Heart left ventricle (tissue), 13 donors: ENCODE measurements at regions not wholly inside any gene's neighbourhood (a gene's known extent, or its start where the extent isn't known, plus 50 kb on each side); places are given as distances from the start of the nearest gene placed in this dataset.

Experiments used
- CTCF ChIP-seq, 12 donors: fragments of 200-600 bp; sonication (generic) in 4 of 12; IDR thresholded peaks; one replicate each; pipeline versions ENCODE4 v1.5.0 to v1.8.0; 2018 to 2022; ENCODE audit warnings: antibody characterized with exemption in 12 of 12, mild to moderate bottlenecking in 5 of 12
- POLR2A ChIP-seq, 2 donors: fragments of 450-650 bp; IDR thresholded peaks; one replicate each; pipeline ENCODE4 v1.6.1; 2017; ENCODE audit warnings: antibody characterized with exemption in 2 of 2, mild to moderate bottlenecking in 2 of 2, moderate library complexity in 2 of 2
- donor health status: ischemic (EF 13 %, LVEDD 7.1; RV severe dilation, severe dysfunction).
- donor health status: DM: no; HTN: yes; CAD: no.
- donor health status: DM: no; HTN: no; CAD: no.
- donor health status: ischemic (EF 25% LVEDD 6.9; RV normal size, moderate dysfunction).
- donor health status: ischemic (EF 25% LVEDD 5.7; RV mildly dilated, moderate dysfunction).
- donor health status: ischemic (EF 35%, LVEDD 5.7; RV mildly dilated, moderate dysfunction).
- donor health status: nonischemic (EF 11% LVEDD 7.7; RV severe dilation, severe dysfunction).
- donor health status: DM: yes; HTN: yes; CAD: no.
- donor health status: PGD.
- donor health status: ischemic (EF 29% LVEDD 5.4; RV normal size, mild dysfunction).
- donor health status: nonischemic (EF 23%, LVEDD 6.1; RV moderate dilation, normal function).

- no peak for TF ChIP-seq CTCF (IDR thresholded peaks at IDR 0.05)
- TF ChIP-seq POLR2A (IDR thresholded peaks at IDR 0.05): no peak
Measured at GRCh38 chr13:90628471-90628870, 719.0 kb upstream of the MIR17HG start.
